ENCODE measurements at regions not wholly inside any gene's neighbourhood (a gene's known extent, or its start where the extent isn't known, plus 50 kb on each side); places are given as distances from the start of the nearest gene placed in this dataset.

GRCh38 chr10:108836362-108836761 is 1086.9 kb downstream of the XPNPEP1 start:
- Histone ChIP-seq H3K4me1 (ENCODE audit: control insufficient read depth, extremely low read depth, insufficient read depth, low read length) (no peaks in the 10 kb centered on the region), H3K36me3 (ENCODE audit: control insufficient read depth, insufficient read depth, low read length) (no peaks in the 10 kb centered on the region), H3K9me3 (ENCODE audit: control insufficient read depth, insufficient read depth, low read depth, low read length) (no peaks in the 10 kb centered on the region), H3K9ac (ENCODE audit: insufficient read depth, low read length) (no peak overlapping the region), H4K20me1 (ENCODE audit: control insufficient read depth, extremely low read depth, insufficient read depth, low read length) (no peaks in the 10 kb centered on the region), H3K4me2 (ENCODE audit: extremely low read depth, insufficient read depth, low read length) (no peak overlapping the region), H3K4me3 (replicated peaks in 1 of 4; ENCODE audit: control extremely low read depth in 1 of 4, insufficient read depth in 1 of 4, low read depth in 3 of 4, low read length in 4 of 4) (no peak overlapping the region), H2AFZ (ENCODE audit: low read length) (no peak overlapping the region), H3K27ac (ENCODE audit: insufficient read depth, low read length) (no peak overlapping the region), H3K79me2 (ENCODE audit: control insufficient read depth, insufficient read depth, low read length) (no peaks in the 10 kb centered on the region), H3K27me3 (ENCODE audit: control insufficient read depth, insufficient read depth, low read length) (no peaks in the 10 kb centered on the region)
- no peak for DNase-seq (ENCODE audit: low read depth in 2 of 2)
- TF ChIP-seq CTCF (conservative IDR thresholded peaks at IDR 0.05 in 1 of 2, IDR thresholded peaks at IDR 0.05 in 1 of 2; ENCODE audit: low read depth in 1 of 2, low read length in 2 of 2), result no peak
- TF ChIP-seq EZH2 (IDR thresholded peaks at IDR 0.05; ENCODE audit: low read length, missing control alignments), result no peak

DNA sequence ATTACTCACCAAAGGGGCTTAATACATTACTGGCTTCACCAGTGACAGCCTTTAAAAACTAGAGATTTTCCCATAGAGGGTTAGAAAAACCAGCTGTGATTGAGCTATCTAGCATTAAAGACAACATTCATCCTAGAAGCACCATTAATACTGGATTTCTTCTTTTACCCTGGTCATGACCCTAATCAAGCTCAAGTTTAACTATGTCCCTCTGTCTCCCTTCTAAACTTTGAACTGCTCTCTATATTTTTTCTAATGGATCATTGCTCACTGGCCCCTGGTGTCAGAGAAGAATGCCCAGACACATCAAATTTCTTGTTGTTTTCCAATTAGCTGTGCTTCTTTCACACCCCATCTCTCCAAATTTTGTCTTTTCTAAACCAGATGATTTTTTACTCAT is 1101.3 kb downstream of the XPNPEP1 start:
- H3K27ac ChIP-seq (ENCODE audit: insufficient read depth, low read length), result no peak overlapping the region
- no peaks in the 10 kb centered on the region for H3K9me3 ChIP-seq (ENCODE audit: control insufficient read depth, insufficient read depth, low read depth, low read length)
- H3K9ac ChIP-seq (ENCODE audit: insufficient read depth, low read length), result no peak overlapping the region
- H3K79me2 ChIP-seq (ENCODE audit: control insufficient read depth, insufficient read depth, low read length), result no peaks in the 10 kb centered on the region
- no peak for TF ChIP-seq EZH2 (IDR thresholded peaks at IDR 0.05; ENCODE audit: low read length, missing control alignments)
- no peak for TF ChIP-seq CTCF (conservative IDR thresholded peaks at IDR 0.05 in 1 of 2, IDR thresholded peaks at IDR 0.05 in 1 of 2; ENCODE audit: low read depth in 1 of 2, low read length in 2 of 2)
- H3K36me3 ChIP-seq (ENCODE audit: control insufficient read depth, insufficient read depth, low read length), result no peaks in the 10 kb centered on the region
- H2AFZ ChIP-seq (ENCODE audit: low read length), result no peak overlapping the region
- H4K20me1 ChIP-seq (ENCODE audit: control insufficient read depth, extremely low read depth, insufficient read depth, low read length), result no peaks in the 10 kb centered on the region
- no peaks in the 10 kb centered on the region for H3K27me3 ChIP-seq (ENCODE audit: control insufficient read depth, insufficient read depth, low read length)
- no peak overlapping the region for H3K4me3 ChIP-seq (replicated peaks in 1 of 4; ENCODE audit: control extremely low read depth in 1 of 4, insufficient read depth in 1 of 4, low read depth in 3 of 4, low read length in 4 of 4)
- no peak overlapping the region for H3K4me2 ChIP-seq (ENCODE audit: extremely low read depth, insufficient read depth, low read length)
- DNase-seq (ENCODE audit: low read depth in 2 of 2), result no peak
- no peaks in the 10 kb centered on the region for H3K4me1 ChIP-seq (ENCODE audit: control insufficient read depth, extremely low read depth, insufficient read depth, low read length)

GRCh38 chr10:108819302-108819701 is 1104.0 kb downstream of the XPNPEP1 start:
- H3K9ac ChIP-seq (ENCODE audit: insufficient read depth, low read length), result no peak overlapping the region
- no peaks in the 10 kb centered on the region for H3K79me2 ChIP-seq (ENCODE audit: control insufficient read depth, insufficient read depth, low read length)
- no peaks in the 10 kb centered on the region for H4K20me1 ChIP-seq (ENCODE audit: control insufficient read depth, extremely low read depth, insufficient read depth, low read length)
- no peak overlapping the region for H3K4me2 ChIP-seq (ENCODE audit: extremely low read depth, insufficient read depth, low read length)
- H2AFZ ChIP-seq (ENCODE audit: low read length), result no peak overlapping the region
- H3K27ac ChIP-seq (ENCODE audit: insufficient read depth, low read length), result no peak overlapping the region
- no peak overlapping the region for H3K4me3 ChIP-seq (replicated peaks in 1 of 4; ENCODE audit: control extremely low read depth in 1 of 4, insufficient read depth in 1 of 4, low read depth in 3 of 4, low read length in 4 of 4)
- no peak for DNase-seq (ENCODE audit: low read depth in 2 of 2)
- no peaks in the 10 kb centered on the region for H3K9me3 ChIP-seq (ENCODE audit: control insufficient read depth, insufficient read depth, low read depth, low read length)
- no peaks in the 10 kb centered on the region for H3K27me3 ChIP-seq (ENCODE audit: control insufficient read depth, insufficient read depth, low read length)
- TF ChIP-seq CTCF (conservative IDR thresholded peaks at IDR 0.05 in 1 of 2, IDR thresholded peaks at IDR 0.05 in 1 of 2; ENCODE audit: low read depth in 1 of 2, low read length in 2 of 2), result no peak
- no peak for TF ChIP-seq EZH2 (IDR thresholded peaks at IDR 0.05; ENCODE audit: low read length, missing control alignments)
- no peaks in the 10 kb centered on the region for H3K36me3 ChIP-seq (ENCODE audit: control insufficient read depth, insufficient read depth, low read length)
- H3K4me1 ChIP-seq (ENCODE audit: control insufficient read depth, extremely low read depth, insufficient read depth, low read length), result no peaks in the 10 kb centered on the region

Measured in fibroblast of lung (primary cell).